DOHH2 (cell line): ENCODE measurements at regions not wholly inside any gene's neighbourhood (a gene's known extent, or its start where the extent isn't known, plus 50 kb on each side); places are given as distances from the start of the nearest gene placed in this dataset.

Experiments
- EZH2phosphoT487 ChIP-seq: fragments of 200-600 bp; sonication (generic); IDR thresholded peaks from 2 replicates; pipeline ENCODE4 v1.6.1; 2017; ENCODE audit warnings: borderline replicate concordance, mild to moderate bottlenecking, antibody characterized with exemption, low read length, moderate library complexity, mixed read lengths
- TF ChIP-seq, protein P1 (sequence below): fragments of 200-600 bp; sonication (generic); IDR thresholded peaks from one replicate; pipeline ENCODE4 v1.5.1; 2014; ENCODE audit warnings: antibody characterized with exemption, mild to moderate bottlenecking, low read depth, low read length; ENCODE audit not compliant: poor library complexity, severe bottlenecking

DNA sequence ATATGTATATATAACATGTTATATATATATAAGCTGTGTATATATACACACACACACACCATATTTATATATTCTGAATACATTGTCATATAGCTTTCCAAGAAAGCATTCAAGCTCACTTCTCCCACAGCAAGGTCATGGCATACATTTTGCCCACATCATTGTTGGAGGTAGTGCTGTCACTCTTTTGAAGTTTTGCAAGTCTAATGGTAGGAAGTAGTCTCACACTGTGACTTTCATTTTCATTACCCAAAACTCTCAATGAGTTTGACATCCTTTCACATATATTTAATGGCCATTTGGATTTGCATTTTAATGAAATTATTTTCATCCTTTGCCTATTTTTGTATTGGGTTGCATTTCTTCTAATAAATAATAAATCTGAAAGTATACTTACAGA lies 59.8 kb upstream of the COX7C start:
- TF ChIP-seq EZH2phosphoT487, result no peak
- TF ChIP-seq, protein P1, sequence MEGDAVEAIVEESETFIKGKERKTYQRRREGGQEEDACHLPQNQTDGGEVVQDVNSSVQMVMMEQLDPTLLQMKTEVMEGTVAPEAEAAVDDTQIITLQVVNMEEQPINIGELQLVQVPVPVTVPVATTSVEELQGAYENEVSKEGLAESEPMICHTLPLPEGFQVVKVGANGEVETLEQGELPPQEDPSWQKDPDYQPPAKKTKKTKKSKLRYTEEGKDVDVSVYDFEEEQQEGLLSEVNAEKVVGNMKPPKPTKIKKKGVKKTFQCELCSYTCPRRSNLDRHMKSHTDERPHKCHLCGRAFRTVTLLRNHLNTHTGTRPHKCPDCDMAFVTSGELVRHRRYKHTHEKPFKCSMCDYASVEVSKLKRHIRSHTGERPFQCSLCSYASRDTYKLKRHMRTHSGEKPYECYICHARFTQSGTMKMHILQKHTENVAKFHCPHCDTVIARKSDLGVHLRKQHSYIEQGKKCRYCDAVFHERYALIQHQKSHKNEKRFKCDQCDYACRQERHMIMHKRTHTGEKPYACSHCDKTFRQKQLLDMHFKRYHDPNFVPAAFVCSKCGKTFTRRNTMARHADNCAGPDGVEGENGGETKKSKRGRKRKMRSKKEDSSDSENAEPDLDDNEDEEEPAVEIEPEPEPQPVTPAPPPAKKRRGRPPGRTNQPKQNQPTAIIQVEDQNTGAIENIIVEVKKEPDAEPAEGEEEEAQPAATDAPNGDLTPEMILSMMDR, result no peak
